Fibroblast of pulmonary artery (primary cell): ENCODE measurements at regions not wholly inside any gene's neighbourhood (a gene's known extent, or its start where the extent isn't known, plus 50 kb on each side); places are given as distances from the start of the nearest gene placed in this dataset.

Experiments used
- DNase-seq: peaks from one replicate; pipeline ENCODE4 v3.0.0-alpha.2; 2010; ENCODE audit warnings: low read depth
- H3K4me3 ChIP-seq: replicated peaks from 2 replicates; pipeline ENCODE4 v1.5.1; 2011; ENCODE audit warnings: low read depth, mild to moderate bottlenecking, control low read depth, low read length, moderate library complexity
- CTCF ChIP-seq: IDR thresholded peaks from 2 replicates; pipeline ENCODE4 v1.5.1; 2011; ENCODE audit warnings: mild to moderate bottlenecking, control low read depth, low read length, inconsistent platforms; ENCODE audit errors: missing control alignments

- no peak overlapping the region for H3K4me3 ChIP-seq
- no peak for TF ChIP-seq CTCF
- no peak for DNase-seq
Measured at GRCh38 chr2:106606652-106607051, 119.5 kb downstream of the CD8B2 start.

- no peak overlapping the region for H3K4me3 ChIP-seq
- no peak for TF ChIP-seq CTCF
Measured at GRCh38 chr2:106607371-106607770, 120.2 kb downstream of the CD8B2 start.

GRCh38 chr2:106609780-106610179 is 122.6 kb downstream of the CD8B2 start:
- no peak overlapping the region for H3K4me3 ChIP-seq
- DNase-seq = no peak
- TF ChIP-seq CTCF = no peak

More at GRCh38 chr2:106607371-106607770, 120.2 kb downstream of the CD8B2 start:
- no peak for DNase-seq

GRCh38 chr2:106614511-106615291 is 127.5 kb downstream of the CD8B2 start:
- TF ChIP-seq CTCF = no peak
- no peak overlapping the region for H3K4me3 ChIP-seq
- no peak for DNase-seq

GRCh38 chr2:106618614-106619013 is 131.4 kb downstream of the CD8B2 start:
- DNase-seq = no peak
- no peak for TF ChIP-seq CTCF
- no peak overlapping the region for H3K4me3 ChIP-seq

GRCh38 chr2:106623456-106623855 is 136.3 kb downstream of the CD8B2 start:
- DNase-seq = no peak
- no peak overlapping the region for H3K4me3 ChIP-seq
- no peak for TF ChIP-seq CTCF
